Neural progenitor cell (in vitro differentiated cells): ENCODE measurements at regions not wholly inside any gene's neighbourhood (a gene's known extent, or its start where the extent isn't known, plus 50 kb on each side); places are given as distances from the start of the nearest gene placed in this dataset.

Experiments used
- EZH2 ChIP-seq: fragments of 200-600 bp; sonication (generic); IDR thresholded peaks from 2 replicates; pipeline ENCODE4 v1.6.1; 2017; ENCODE audit warnings: antibody characterized with exemption, mild to moderate bottlenecking, moderate library complexity
- EZH2phosphoT487 ChIP-seq: fragments of 200-600 bp; sonication (generic); IDR thresholded peaks from 2 replicates; pipeline ENCODE4 v1.6.1; 2017; ENCODE audit warnings: antibody characterized with exemption
- TF ChIP-seq, protein P1 (sequence below): fragments of 200-600 bp; sonication (generic); IDR thresholded peaks from 2 replicates; pipeline ENCODE4 v1.5.1; 2017; ENCODE audit warnings: antibody characterized with exemption, mild to moderate bottlenecking

DNA sequence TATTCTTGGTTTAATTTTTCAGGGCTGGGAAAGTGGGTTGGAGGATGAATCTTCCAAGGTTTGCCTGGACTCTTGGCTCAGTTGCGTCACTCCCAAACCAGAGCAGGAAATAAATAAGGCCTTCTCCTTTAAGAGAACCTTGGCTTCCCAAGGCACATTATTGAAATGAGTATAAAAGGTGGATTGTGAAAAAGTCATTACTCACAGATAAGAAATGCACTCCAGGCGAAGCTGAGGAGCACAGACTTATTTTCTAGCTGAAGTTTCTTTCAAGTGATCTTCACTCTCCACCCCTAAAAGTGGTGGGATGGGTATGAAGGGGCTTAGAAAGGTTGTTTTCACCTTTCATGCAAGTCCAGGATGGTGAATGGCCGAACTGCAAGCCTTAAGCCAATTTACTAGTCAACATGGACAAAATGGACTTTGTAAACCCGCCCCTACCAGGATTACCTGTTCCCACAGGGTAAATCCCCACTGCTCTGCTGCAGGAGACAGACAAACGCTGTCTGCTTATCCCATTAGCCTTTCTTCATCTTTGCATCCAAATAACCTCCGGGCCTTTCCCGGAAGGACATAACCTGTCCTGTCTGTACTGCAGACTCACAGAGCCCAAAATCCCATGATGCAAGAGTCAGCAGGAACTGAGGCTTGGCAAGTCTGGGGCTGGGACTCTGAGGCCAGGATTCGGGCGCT lies 207.6 kb downstream of the BCL11B start:
- TF ChIP-seq, protein P1, sequence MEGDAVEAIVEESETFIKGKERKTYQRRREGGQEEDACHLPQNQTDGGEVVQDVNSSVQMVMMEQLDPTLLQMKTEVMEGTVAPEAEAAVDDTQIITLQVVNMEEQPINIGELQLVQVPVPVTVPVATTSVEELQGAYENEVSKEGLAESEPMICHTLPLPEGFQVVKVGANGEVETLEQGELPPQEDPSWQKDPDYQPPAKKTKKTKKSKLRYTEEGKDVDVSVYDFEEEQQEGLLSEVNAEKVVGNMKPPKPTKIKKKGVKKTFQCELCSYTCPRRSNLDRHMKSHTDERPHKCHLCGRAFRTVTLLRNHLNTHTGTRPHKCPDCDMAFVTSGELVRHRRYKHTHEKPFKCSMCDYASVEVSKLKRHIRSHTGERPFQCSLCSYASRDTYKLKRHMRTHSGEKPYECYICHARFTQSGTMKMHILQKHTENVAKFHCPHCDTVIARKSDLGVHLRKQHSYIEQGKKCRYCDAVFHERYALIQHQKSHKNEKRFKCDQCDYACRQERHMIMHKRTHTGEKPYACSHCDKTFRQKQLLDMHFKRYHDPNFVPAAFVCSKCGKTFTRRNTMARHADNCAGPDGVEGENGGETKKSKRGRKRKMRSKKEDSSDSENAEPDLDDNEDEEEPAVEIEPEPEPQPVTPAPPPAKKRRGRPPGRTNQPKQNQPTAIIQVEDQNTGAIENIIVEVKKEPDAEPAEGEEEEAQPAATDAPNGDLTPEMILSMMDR = no peak
- TF ChIP-seq EZH2 (no peak), EZH2phosphoT487 (no peak)
